ENCODE measurements at regions not wholly inside any gene's neighbourhood (a gene's known extent, or its start where the extent isn't known, plus 50 kb on each side); places are given as distances from the start of the nearest gene placed in this dataset.

DNA sequence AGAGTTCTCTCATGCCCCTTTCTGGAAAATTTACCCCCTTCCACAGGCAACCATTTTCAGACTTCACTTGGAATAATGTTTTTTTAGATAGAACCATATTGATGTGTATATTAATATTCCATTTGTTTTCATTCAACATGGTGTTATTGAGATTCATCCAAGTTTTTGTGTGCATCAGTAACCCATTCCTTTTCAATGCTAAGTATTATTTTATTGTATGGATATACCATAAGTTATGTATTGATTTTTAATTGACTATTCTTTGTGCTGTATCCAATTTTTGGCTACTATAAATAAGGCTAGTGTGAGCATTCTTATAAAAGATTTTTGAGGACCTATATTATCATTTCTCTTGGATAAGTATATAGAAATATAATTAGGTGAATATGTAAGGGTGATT is 1025.7 kb downstream of the GRM8 start:
- Histone ChIP-seq H3K27ac (no peak overlapping the region), H3K36me3 (replicated peaks in 1 of 2) (no peaks in the 10 kb centered on the region), H3K9me3 (replicated peaks in 1 of 3) (no peaks in the 10 kb centered on the region), H3K27me3 (no peaks in the 10 kb centered on the region), H3K4me1 (replicated peaks in 1 of 2) (no peaks in the 10 kb centered on the region), H3K4me3 (no peak overlapping the region)
- DNase-seq = no peak
- intact Hi-C loops (cut with DNase I) = no loop called here
- TF ChIP-seq, protein P1, sequence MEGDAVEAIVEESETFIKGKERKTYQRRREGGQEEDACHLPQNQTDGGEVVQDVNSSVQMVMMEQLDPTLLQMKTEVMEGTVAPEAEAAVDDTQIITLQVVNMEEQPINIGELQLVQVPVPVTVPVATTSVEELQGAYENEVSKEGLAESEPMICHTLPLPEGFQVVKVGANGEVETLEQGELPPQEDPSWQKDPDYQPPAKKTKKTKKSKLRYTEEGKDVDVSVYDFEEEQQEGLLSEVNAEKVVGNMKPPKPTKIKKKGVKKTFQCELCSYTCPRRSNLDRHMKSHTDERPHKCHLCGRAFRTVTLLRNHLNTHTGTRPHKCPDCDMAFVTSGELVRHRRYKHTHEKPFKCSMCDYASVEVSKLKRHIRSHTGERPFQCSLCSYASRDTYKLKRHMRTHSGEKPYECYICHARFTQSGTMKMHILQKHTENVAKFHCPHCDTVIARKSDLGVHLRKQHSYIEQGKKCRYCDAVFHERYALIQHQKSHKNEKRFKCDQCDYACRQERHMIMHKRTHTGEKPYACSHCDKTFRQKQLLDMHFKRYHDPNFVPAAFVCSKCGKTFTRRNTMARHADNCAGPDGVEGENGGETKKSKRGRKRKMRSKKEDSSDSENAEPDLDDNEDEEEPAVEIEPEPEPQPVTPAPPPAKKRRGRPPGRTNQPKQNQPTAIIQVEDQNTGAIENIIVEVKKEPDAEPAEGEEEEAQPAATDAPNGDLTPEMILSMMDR (IDR thresholded peaks at IDR 0.05) = no peak

DNA sequence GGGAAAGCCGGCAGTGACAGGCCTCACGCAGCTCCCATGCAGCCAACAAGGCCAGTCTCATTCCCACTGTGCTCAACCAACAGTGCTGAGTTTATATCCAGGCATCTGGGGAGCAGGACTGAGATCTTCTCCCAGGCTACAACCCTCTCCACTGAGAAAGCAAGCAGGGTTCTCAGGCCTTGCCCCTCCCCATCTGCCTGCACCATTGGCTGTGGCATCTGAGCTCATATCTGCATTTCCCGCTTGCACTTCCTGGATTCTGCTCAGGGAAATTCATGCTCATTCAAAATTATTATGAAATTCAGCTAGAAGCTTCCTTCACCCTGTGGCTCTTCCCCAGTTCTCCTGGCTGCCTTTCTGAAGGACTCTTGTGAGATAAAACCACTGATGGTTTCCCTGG is 1029.0 kb downstream of the GRM8 start:
- H3K4me3 ChIP-seq = no peak overlapping the region
- H3K9me3 ChIP-seq (replicated peaks in 1 of 3) = no peaks in the 10 kb centered on the region
- no peak for TF ChIP-seq POLR2A (IDR thresholded peaks at IDR 0.05)
- TF ChIP-seq, protein P1 (IDR thresholded peaks at IDR 0.05) = no peak
- WGBS, 4 donors = 75 to 100% (median 81%) methylated on average over 3 of the region's 3 CpGs
- no peaks in the 10 kb centered on the region for H3K27me3 ChIP-seq
- no peaks in the 10 kb centered on the region for H3K4me1 ChIP-seq (replicated peaks in 1 of 2)
- intact Hi-C loops (cut with DNase I) = no loop called here
- H3K36me3 ChIP-seq (replicated peaks in 1 of 2) = no peaks in the 10 kb centered on the region
- no peak overlapping the region for H3K27ac ChIP-seq
- DNase-seq = no peak

DNA sequence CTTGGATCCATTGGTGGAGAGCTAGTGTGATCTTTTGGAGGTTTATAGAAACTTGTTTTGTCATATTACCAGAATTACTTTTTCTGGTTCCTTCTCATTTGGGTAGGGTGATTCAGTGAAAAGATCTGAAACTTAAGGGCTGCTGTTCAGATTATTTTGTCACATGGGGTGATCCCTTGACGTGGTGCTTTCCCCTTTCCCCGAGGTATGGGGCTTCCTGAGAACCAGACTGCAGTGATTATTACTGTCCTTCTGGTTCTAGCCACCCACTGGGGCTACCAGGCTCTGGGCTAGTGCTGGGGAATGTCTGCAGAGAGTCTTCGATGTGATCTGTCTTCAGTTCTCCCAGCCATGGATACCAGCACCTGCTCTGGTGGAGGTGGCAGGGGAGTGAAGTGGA is 1030.0 kb downstream of the GRM8 start:
- Histone ChIP-seq H3K9me3 (replicated peaks in 1 of 3) (no peaks in the 10 kb centered on the region), H3K36me3 (replicated peaks in 1 of 2) (no peaks in the 10 kb centered on the region), H3K4me1 (replicated peaks in 1 of 2) (no peaks in the 10 kb centered on the region), H3K4me3 (no peak overlapping the region), H3K27ac (no peak overlapping the region), H3K27me3 (no peaks in the 10 kb centered on the region)
- WGBS, 4 donors = 59 to 74% (median 73%) methylated on average over 3 of the region's 3 CpGs
- DNase-seq = no peak
- TF ChIP-seq POLR2A (IDR thresholded peaks at IDR 0.05) = no peak
- TF ChIP-seq, protein P1 (IDR thresholded peaks at IDR 0.05) = no peak
- intact Hi-C loops (cut with DNase I) = no loop called here

DNA sequence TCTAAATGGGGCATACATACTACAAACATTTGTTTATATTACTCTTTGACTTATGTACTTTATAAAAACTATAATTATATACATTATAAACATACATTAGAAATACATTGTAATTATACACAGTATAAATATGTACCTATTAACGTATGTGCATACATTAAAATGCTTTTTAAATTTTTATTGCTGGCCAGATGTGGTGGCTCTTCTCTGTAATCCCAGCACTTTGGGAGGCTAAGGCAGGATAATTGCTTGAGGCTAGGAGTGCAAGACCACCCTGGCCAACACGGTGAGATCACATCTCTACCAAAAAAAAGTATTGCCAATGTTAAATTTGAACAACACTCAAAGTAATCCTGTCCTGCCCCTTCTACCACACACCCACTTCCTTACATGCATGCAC is 1037.0 kb downstream of the GRM8 start:
- Histone ChIP-seq H3K4me1 (replicated peaks in 1 of 2) (no peaks in the 10 kb centered on the region), H3K4me3 (no peak overlapping the region), H3K36me3 (replicated peaks in 1 of 2) (no peaks in the 10 kb centered on the region), H3K9me3 (replicated peaks in 1 of 3) (no peaks in the 10 kb centered on the region), H3K27me3 (no peaks in the 10 kb centered on the region), H3K27ac (no peak overlapping the region)
- WGBS, 4 donors = 66 to 83% (median 78%) methylated on average over 2 of the region's 2 CpGs
- no peak for DNase-seq
- intact Hi-C loops (cut with DNase I) = no loop called here
- TF ChIP-seq, protein P1 (IDR thresholded peaks at IDR 0.05) = no peak
- TF ChIP-seq POLR2A (IDR thresholded peaks at IDR 0.05) = no peak

Data from adrenal gland (tissue), 9 donors.